Germinal center (tissue), 1 donor: ENCODE measurements at regions not wholly inside any gene's neighbourhood (a gene's known extent, or its start where the extent isn't known, plus 50 kb on each side); places are given as distances from the start of the nearest gene placed in this dataset.
A peak's percentile ranks its signal among the peaks of the same experiment; 100 is the strongest.
"Not testable (repeated sequence)": the region's sequence is repeated elsewhere in the genome, so short reads cannot be mapped to it uniquely, and the experiment has no call there.

Experiments used
- DNase-seq: peaks from one replicate; pipeline ENCODE4 v3.0.0; 2012; ENCODE audit warnings: mixed read lengths, low spot score

GRCh38 chr1:121443001-121443540, 258.3 kb downstream of the SRGAP2C start:
- no peak for DNase-seq

GRCh38 chr1:121444096-121444495, 259.3 kb downstream of the SRGAP2C start:
- no peak for DNase-seq

- no peak for DNase-seq
These were observed 260.9 kb downstream of the SRGAP2C start for GRCh38 chr1:121445679-121446078.

- DNase-seq: not testable (repeated sequence)
These were observed 262.6 kb downstream of the SRGAP2C start for GRCh38 chr1:121447280-121447923.

- DNase-seq: not testable (repeated sequence)
These were observed 263.3 kb downstream of the SRGAP2C start for GRCh38 chr1:121448064-121448463.

- DNase-seq: no peak
These were observed 264.1 kb downstream of the SRGAP2C start for GRCh38 chr1:121448851-121449250.

- DNase-seq: no peak
These were observed 267.7 kb downstream of the SRGAP2C start for GRCh38 chr1:121452484-121452883.

GRCh38 chr1:121458291-121459048, 273.7 kb downstream of the SRGAP2C start:
- DNase-seq: peak; percentile 18

GRCh38 chr1:121459235-121459634, 274.5 kb downstream of the SRGAP2C start:
- DNase-seq: no peak

- DNase-seq: not testable (repeated sequence)
These were observed 284.6 kb downstream of the SRGAP2C start for GRCh38 chr1:121469395-121469794.

GRCh38 chr1:121470401-121470800, 285.6 kb downstream of the SRGAP2C start:
- DNase-seq: not testable (repeated sequence)

GRCh38 chr1:121471523-121471922, 286.7 kb downstream of the SRGAP2C start:
- no peak for DNase-seq

- DNase-seq: no peak
These were observed 287.2 kb downstream of the SRGAP2C start for GRCh38 chr1:121472017-121472416.

- DNase-seq: no peak
These were observed 298.5 kb downstream of the SRGAP2C start for GRCh38 chr1:121483234-121483633.

- DNase-seq: no peak
These were observed 299.2 kb downstream of the SRGAP2C start for GRCh38 chr1:121483961-121484424.

GRCh38 chr1:121494796-121495195, 310.0 kb downstream of the SRGAP2C start:
- not testable (repeated sequence) for DNase-seq

- not testable (repeated sequence) for DNase-seq
These were observed 326.7 kb downstream of the SRGAP2C start for GRCh38 chr1:121511455-121511854.

GRCh38 chr1:121511876-121512275, 327.1 kb downstream of the SRGAP2C start:
- DNase-seq: not testable (repeated sequence)

- no peak for DNase-seq
These were observed 330.5 kb downstream of the SRGAP2C start for GRCh38 chr1:121515235-121515634.

- no peak for DNase-seq
These were observed 331.6 kb downstream of the SRGAP2C start for GRCh38 chr1:121516234-121516967.

- DNase-seq: no peak
These were observed 332.9 kb downstream of the SRGAP2C start for GRCh38 chr1:121517586-121518230.

- DNase-seq: no peak
These were observed 333.9 kb downstream of the SRGAP2C start for GRCh38 chr1:121518726-121519041.
